ENCODE measurements at regions not wholly inside any gene's neighbourhood (a gene's known extent, or its start where the extent isn't known, plus 50 kb on each side); places are given as distances from the start of the nearest gene placed in this dataset.
A peak's percentile ranks its signal among the peaks of the same experiment; 100 is the strongest.

GRCh38 chr14:42307239-42307825, 700.7 kb downstream of the LRFN5 start:
- intact Hi-C loops (cut with DNase I) = no loop called here
- no peak overlapping the region for H3K4me3 ChIP-seq (ENCODE audit: low read length in 3 of 3)
- FAIRE-seq = no peak
- peaks cover 0 to 2% (median 0%) of the 10 kb centered on the region in 3 donors for H3K9me3 ChIP-seq (ENCODE audit: control insufficient read depth in 2 of 3, insufficient read depth in 1 of 3, low read length in 3 of 3)
- H3K4me1 ChIP-seq (ENCODE audit: control insufficient read depth in 2 of 3, insufficient read depth in 2 of 3, low read depth in 1 of 3, low read length in 3 of 3) = no peaks in the 10 kb centered on the region
- H3K36me3 ChIP-seq (ENCODE audit: control insufficient read depth in 2 of 3, insufficient read depth in 3 of 3, low read length in 3 of 3) = no peaks in the 10 kb centered on the region
- TF ChIP-seq CTCF (IDR thresholded peaks at IDR 0.05; ENCODE audit: borderline replicate concordance, extremely low read depth, insufficient read depth) = no peak
- no peak overlapping the region for H3K27ac ChIP-seq (ENCODE audit: low read depth in 2 of 2, low read length in 2 of 2)
- no peaks in the 10 kb centered on the region for H3K27me3 ChIP-seq (ENCODE audit: control insufficient read depth, insufficient read depth, low read length)
- DNase-seq = no peak
- no peak overlapping the region for H3K9ac ChIP-seq (ENCODE audit: low read length in 3 of 3)

- no peaks in the 10 kb centered on the region for H3K9me3 ChIP-seq (ENCODE audit: control insufficient read depth in 2 of 3, insufficient read depth in 1 of 3, low read length in 3 of 3)
- intact Hi-C loops (cut with DNase I) = no loop called here
- H3K27ac ChIP-seq (ENCODE audit: low read depth in 2 of 2, low read length in 2 of 2) = no peak overlapping the region
- no peaks in the 10 kb centered on the region for H3K4me1 ChIP-seq (ENCODE audit: control insufficient read depth in 2 of 3, insufficient read depth in 2 of 3, low read depth in 1 of 3, low read length in 3 of 3)
- DNase-seq (peak in 2 of 5 donors; percentile 61 to 62), FAIRE-seq (no peak)
- H3K27me3 ChIP-seq (ENCODE audit: control insufficient read depth, insufficient read depth, low read length) = no peaks in the 10 kb centered on the region
- H3K4me3 ChIP-seq (ENCODE audit: low read length in 3 of 3) = no peak overlapping the region
- no peaks in the 10 kb centered on the region for H3K36me3 ChIP-seq (ENCODE audit: control insufficient read depth in 2 of 3, insufficient read depth in 3 of 3, low read length in 3 of 3)
- no peak overlapping the region for H3K9ac ChIP-seq (ENCODE audit: low read length in 3 of 3)
- TF ChIP-seq CTCF (IDR thresholded peaks at IDR 0.05; ENCODE audit: borderline replicate concordance, extremely low read depth, insufficient read depth) = no peak
Measured at GRCh38 chr14:42299692-42300091, 693.0 kb downstream of the LRFN5 start.

GRCh38 chr14:42293180-42293579, 686.5 kb downstream of the LRFN5 start:
- FAIRE-seq (no peak), DNase-seq (no peak)
- no peak for TF ChIP-seq CTCF (IDR thresholded peaks at IDR 0.05; ENCODE audit: borderline replicate concordance, extremely low read depth, insufficient read depth)
- no peak overlapping the region for H3K4me3 ChIP-seq (ENCODE audit: low read length in 3 of 3)
- no peak overlapping the region for H3K9ac ChIP-seq (ENCODE audit: low read length in 3 of 3)
- no peaks in the 10 kb centered on the region for H3K36me3 ChIP-seq (ENCODE audit: control insufficient read depth in 2 of 3, insufficient read depth in 3 of 3, low read length in 3 of 3)
- intact Hi-C loops (cut with DNase I) = no loop called here
- no peaks in the 10 kb centered on the region for H3K9me3 ChIP-seq (ENCODE audit: control insufficient read depth in 2 of 3, insufficient read depth in 1 of 3, low read length in 3 of 3)
- H3K27ac ChIP-seq (ENCODE audit: low read depth in 2 of 2, low read length in 2 of 2) = no peak overlapping the region
- H3K4me1 ChIP-seq (ENCODE audit: control insufficient read depth in 2 of 3, insufficient read depth in 2 of 3, low read depth in 1 of 3, low read length in 3 of 3) = no peaks in the 10 kb centered on the region
- no peaks in the 10 kb centered on the region for H3K27me3 ChIP-seq (ENCODE audit: control insufficient read depth, insufficient read depth, low read length)

GRCh38 chr14:42277840-42278239, 671.2 kb downstream of the LRFN5 start:
- Histone ChIP-seq H3K27ac (ENCODE audit: low read depth in 2 of 2, low read length in 2 of 2) (no peak overlapping the region), H3K4me1 (ENCODE audit: control insufficient read depth in 2 of 3, insufficient read depth in 2 of 3, low read depth in 1 of 3, low read length in 3 of 3) (no peaks in the 10 kb centered on the region), H3K27me3 (ENCODE audit: control insufficient read depth, insufficient read depth, low read length) (no peaks in the 10 kb centered on the region), H3K9me3 (ENCODE audit: control insufficient read depth in 2 of 3, insufficient read depth in 1 of 3, low read length in 3 of 3) (no peaks in the 10 kb centered on the region), H3K4me3 (ENCODE audit: low read length in 3 of 3) (no peak overlapping the region), H3K36me3 (ENCODE audit: control insufficient read depth in 2 of 3, insufficient read depth in 3 of 3, low read length in 3 of 3) (no peaks in the 10 kb centered on the region), H3K9ac (ENCODE audit: low read length in 3 of 3) (no peak overlapping the region)
- TF ChIP-seq CTCF (IDR thresholded peaks at IDR 0.05; ENCODE audit: borderline replicate concordance, extremely low read depth, insufficient read depth) = no peak
- intact Hi-C loops (cut with DNase I) = no loop called here
- FAIRE-seq (no peak), DNase-seq (no peak)

Data from kidney (tissue), 13 donors.